OCI-M1 (cell line): ENCODE measurements at regions not wholly inside any gene's neighbourhood (a gene's known extent, or its start where the extent isn't known, plus 50 kb on each side); places are given as distances from the start of the nearest gene placed in this dataset.
"Not testable (repeated sequence)": the region's sequence is repeated elsewhere in the genome, so short reads cannot be mapped to it uniquely, and the experiment has no call there.

Experiments used
- DNase-seq: peaks from one replicate; lab custom pipeline; 2025; lab: John Stamatoyannopoulos, UW

GRCh38 chrX:14351611-14352303 lies 177.6 kb upstream of the GLRA2 start:
- DNase-seq, result peak; percentile 1

GRCh38 chrX:14347523-14347922 lies 181.8 kb upstream of the GLRA2 start:
- no peak for DNase-seq

- peak; percentile 1 for DNase-seq
Observed at GRCh38 chrX:14344172-14344940, 185.0 kb upstream of the GLRA2 start.

GRCh38 chrX:14309431-14309830 lies 219.9 kb upstream of the GLRA2 start:
- DNase-seq, result no peak

- DNase-seq, result not testable (repeated sequence)
Observed at GRCh38 chrX:14308976-14309375, 220.4 kb upstream of the GLRA2 start.

- DNase-seq, result no peak
Observed at GRCh38 chrX:14303891-14304290, 225.4 kb upstream of the GLRA2 start.

GRCh38 chrX:14302561-14302960 lies 226.8 kb upstream of the GLRA2 start:
- DNase-seq, result not testable (repeated sequence)

GRCh38 chrX:14300376-14300775 lies 229.0 kb upstream of the GLRA2 start:
- DNase-seq, result no peak

GRCh38 chrX:14295426-14295825 lies 233.9 kb upstream of the GLRA2 start:
- no peak for DNase-seq

GRCh38 chrX:14291666-14292500 lies 237.5 kb upstream of the GLRA2 start:
- DNase-seq, result no peak

GRCh38 chrX:14290335-14290734 lies 239.0 kb upstream of the GLRA2 start:
- no peak for DNase-seq

GRCh38 chrX:14274691-14275090 lies 245.0 kb upstream of the GEMIN8 start:
- DNase-seq, result no peak

GRCh38 chrX:14267216-14267615 lies 237.5 kb upstream of the GEMIN8 start:
- no peak for DNase-seq

GRCh38 chrX:14266705-14267104 lies 237.0 kb upstream of the GEMIN8 start:
- DNase-seq, result no peak

GRCh38 chrX:14243823-14244222 lies 214.1 kb upstream of the GEMIN8 start:
- DNase-seq, result no peak

GRCh38 chrX:14235004-14235403 lies 205.3 kb upstream of the GEMIN8 start:
- no peak for DNase-seq

GRCh38 chrX:14232688-14233087 lies 203.0 kb upstream of the GEMIN8 start:
- DNase-seq, result no peak

GRCh38 chrX:14228611-14229010 lies 198.9 kb upstream of the GEMIN8 start:
- no peak for DNase-seq

- no peak for DNase-seq
Observed at GRCh38 chrX:14220386-14220944, 190.8 kb upstream of the GEMIN8 start.

- no peak for DNase-seq
Observed at GRCh38 chrX:14209034-14209433, 179.3 kb upstream of the GEMIN8 start.

GRCh38 chrX:14194711-14195110 lies 165.0 kb upstream of the GEMIN8 start:
- no peak for DNase-seq

GRCh38 chrX:14193547-14193946 lies 163.9 kb upstream of the GEMIN8 start:
- DNase-seq, result no peak
